ENCODE measurements at regions not wholly inside any gene's neighbourhood (a gene's known extent, or its start where the extent isn't known, plus 50 kb on each side); places are given as distances from the start of the nearest gene placed in this dataset.
A peak's percentile ranks its signal among the peaks of the same experiment; 100 is the strongest.

DNA sequence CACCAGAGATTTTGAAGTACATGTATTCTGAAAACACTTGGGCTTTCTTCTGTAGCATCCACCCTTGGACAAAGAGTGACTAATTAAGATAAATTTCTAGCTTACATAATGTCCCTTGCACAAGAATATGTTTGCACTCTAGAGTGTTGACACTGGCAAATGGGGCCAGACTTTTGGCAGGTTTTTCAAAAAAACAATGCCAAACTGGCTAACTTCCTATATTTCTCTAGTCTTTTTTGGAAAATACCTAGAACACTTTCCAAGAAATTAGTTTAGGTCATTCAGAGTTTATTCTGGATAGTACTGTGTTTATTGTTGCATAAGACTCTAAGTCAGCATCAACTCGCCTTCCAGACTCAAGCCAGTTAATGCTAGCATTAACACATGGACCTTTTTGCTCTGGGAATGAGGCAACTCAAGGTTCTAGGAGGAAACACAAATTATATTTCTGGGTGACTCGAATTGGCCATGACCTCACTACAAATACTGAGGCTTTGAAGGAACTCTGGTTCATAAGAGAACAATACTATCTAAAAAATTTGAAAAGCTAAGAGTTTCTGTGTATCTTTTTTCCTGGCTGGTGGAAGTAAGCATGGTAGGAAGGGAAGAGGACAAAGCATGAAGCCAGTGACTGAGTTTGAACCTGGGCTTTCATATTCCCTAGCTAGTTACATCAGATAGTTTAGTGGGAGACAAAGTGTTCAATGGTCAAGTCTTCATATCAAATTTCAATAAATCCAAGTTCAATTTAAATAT, 101.6 kb downstream of the NREP start:
- TF ChIP-seq, protein P1, sequence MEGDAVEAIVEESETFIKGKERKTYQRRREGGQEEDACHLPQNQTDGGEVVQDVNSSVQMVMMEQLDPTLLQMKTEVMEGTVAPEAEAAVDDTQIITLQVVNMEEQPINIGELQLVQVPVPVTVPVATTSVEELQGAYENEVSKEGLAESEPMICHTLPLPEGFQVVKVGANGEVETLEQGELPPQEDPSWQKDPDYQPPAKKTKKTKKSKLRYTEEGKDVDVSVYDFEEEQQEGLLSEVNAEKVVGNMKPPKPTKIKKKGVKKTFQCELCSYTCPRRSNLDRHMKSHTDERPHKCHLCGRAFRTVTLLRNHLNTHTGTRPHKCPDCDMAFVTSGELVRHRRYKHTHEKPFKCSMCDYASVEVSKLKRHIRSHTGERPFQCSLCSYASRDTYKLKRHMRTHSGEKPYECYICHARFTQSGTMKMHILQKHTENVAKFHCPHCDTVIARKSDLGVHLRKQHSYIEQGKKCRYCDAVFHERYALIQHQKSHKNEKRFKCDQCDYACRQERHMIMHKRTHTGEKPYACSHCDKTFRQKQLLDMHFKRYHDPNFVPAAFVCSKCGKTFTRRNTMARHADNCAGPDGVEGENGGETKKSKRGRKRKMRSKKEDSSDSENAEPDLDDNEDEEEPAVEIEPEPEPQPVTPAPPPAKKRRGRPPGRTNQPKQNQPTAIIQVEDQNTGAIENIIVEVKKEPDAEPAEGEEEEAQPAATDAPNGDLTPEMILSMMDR (IDR thresholded peaks at IDR 0.05; ENCODE audit: control extremely low read depth, extremely low read depth) = no peak
- Histone ChIP-seq H3K9ac (ENCODE audit: insufficient read depth in 1 of 2, low read length in 2 of 2) (no peak overlapping the region), H3K36me3 (ENCODE audit: control insufficient read depth in 4 of 4, insufficient read depth in 4 of 4, low read length in 4 of 4) (no peaks in the 10 kb centered on the region), H3K27me3 (ENCODE audit: control insufficient read depth in 3 of 3, insufficient read depth in 3 of 3, low read length in 2 of 3) (no peaks in the 10 kb centered on the region), H3K9me3 (ENCODE audit: control insufficient read depth in 4 of 4, insufficient read depth in 3 of 4, low read length in 3 of 4) (no peaks in the 10 kb centered on the region), H3K4me1 (ENCODE audit: control insufficient read depth in 5 of 5, insufficient read depth in 5 of 5, low read length in 5 of 5) (no peaks in the 10 kb centered on the region), H3K27ac (ENCODE audit: low read depth in 1 of 2, low read length in 1 of 2) (peak overlapping the region in 1 of 2 donors; percentile 9), H3K4me3 (no peak overlapping the region)
- 42 to 78% methylated on average over 2 of the region's 2 CpGs for WGBS, 2 donors
- DNase-seq = peak in 1 of 3 donors; percentile 23
- ATAC-seq (ENCODE audit: insufficient read depth, low FRiP score) = peak; percentile 77

DNA sequence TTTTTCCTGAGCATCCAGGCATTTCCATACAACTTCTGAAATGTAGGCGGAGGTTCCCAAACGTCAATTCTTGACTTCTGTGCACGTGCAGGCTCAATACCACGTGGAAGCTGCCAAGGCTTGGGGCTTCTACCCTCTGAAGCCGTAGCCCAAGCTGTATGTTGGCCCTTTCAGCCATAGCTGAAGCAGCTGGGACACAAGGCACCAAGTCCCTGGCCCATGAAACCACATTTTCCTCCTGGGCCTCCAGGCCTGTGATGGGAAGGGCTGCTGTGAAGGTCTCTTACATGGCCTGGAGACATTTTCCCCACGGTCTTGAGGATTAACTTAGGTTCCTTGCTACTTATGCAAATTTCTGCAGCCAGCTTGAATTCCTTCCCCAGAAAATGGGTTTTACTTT, 103.6 kb downstream of the NREP start:
- TF ChIP-seq, protein P1 (IDR thresholded peaks at IDR 0.05; ENCODE audit: control extremely low read depth, extremely low read depth) = no peak
- H3K9me3 ChIP-seq (ENCODE audit: control insufficient read depth in 4 of 4, insufficient read depth in 3 of 4, low read length in 3 of 4) = no peaks in the 10 kb centered on the region
- H3K27ac ChIP-seq (ENCODE audit: low read depth in 1 of 2, low read length in 1 of 2) = no peak overlapping the region
- WGBS, 2 donors = 92 to 95% methylated on average over 6 of the region's 6 CpGs
- no peak for DNase-seq
- peaks cover 0 to 3% (median 0%) of the 10 kb centered on the region in 5 donors for H3K4me1 ChIP-seq (ENCODE audit: control insufficient read depth in 5 of 5, insufficient read depth in 5 of 5, low read length in 5 of 5)
- H3K4me3 ChIP-seq = no peak overlapping the region
- no peaks in the 10 kb centered on the region for H3K36me3 ChIP-seq (ENCODE audit: control insufficient read depth in 4 of 4, insufficient read depth in 4 of 4, low read length in 4 of 4)
- no peak for ATAC-seq (ENCODE audit: insufficient read depth, low FRiP score)
- no peaks in the 10 kb centered on the region for H3K27me3 ChIP-seq (ENCODE audit: control insufficient read depth in 3 of 3, insufficient read depth in 3 of 3, low read length in 2 of 3)
- H3K9ac ChIP-seq (ENCODE audit: insufficient read depth in 1 of 2, low read length in 2 of 2) = no peak overlapping the region

DNA sequence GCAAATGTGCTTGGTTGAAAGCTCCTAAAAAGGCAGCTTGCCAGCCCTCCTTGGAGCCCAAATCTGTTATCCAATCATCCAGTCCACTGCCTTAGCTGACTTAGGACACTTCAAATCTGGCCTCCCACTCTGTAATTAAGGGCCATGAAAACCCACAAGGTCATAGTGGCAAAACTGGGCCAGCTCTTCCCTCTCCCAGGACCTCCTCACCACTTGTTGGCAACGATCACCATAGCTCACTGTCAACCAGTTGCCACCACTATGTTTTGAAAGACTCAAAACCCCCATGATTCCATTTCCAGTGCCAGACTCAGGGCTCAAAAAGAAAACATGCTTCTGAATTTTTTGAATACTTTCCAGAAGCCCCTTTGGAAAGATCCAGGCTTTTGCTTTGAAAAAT, 107.5 kb downstream of the NREP start:
- ATAC-seq (ENCODE audit: insufficient read depth, low FRiP score) (no peak), DNase-seq (no peak)
- TF ChIP-seq, protein P1 (IDR thresholded peaks at IDR 0.05; ENCODE audit: control extremely low read depth, extremely low read depth) = no peak
- Histone ChIP-seq H3K27me3 (ENCODE audit: control insufficient read depth in 3 of 3, insufficient read depth in 3 of 3, low read length in 2 of 3) (no peaks in the 10 kb centered on the region), H3K36me3 (ENCODE audit: control insufficient read depth in 4 of 4, insufficient read depth in 4 of 4, low read length in 4 of 4) (no peaks in the 10 kb centered on the region), H3K9me3 (ENCODE audit: control insufficient read depth in 4 of 4, insufficient read depth in 3 of 4, low read length in 3 of 4) (no peaks in the 10 kb centered on the region), H3K4me3 (no peak overlapping the region), H3K27ac (ENCODE audit: low read depth in 1 of 2, low read length in 1 of 2) (no peak overlapping the region), H3K4me1 (ENCODE audit: control insufficient read depth in 5 of 5, insufficient read depth in 5 of 5, low read length in 5 of 5) (peaks cover 0 to 3% (median 0%) of the 10 kb centered on the region in 5 donors), H3K9ac (ENCODE audit: insufficient read depth in 1 of 2, low read length in 2 of 2) (no peak overlapping the region)
- 83 to 91% methylated on average over 1 of the region's 1 CpG for WGBS, 2 donors

Measured in lung (tissue), 11 donors.